Right atrium auricular region (tissue), 2 donors: ENCODE measurements at regions not wholly inside any gene's neighbourhood (a gene's known extent, or its start where the extent isn't known, plus 50 kb on each side); places are given as distances from the start of the nearest gene placed in this dataset.

Experiments
- DNase-seq: peaks from one replicate; pipeline ENCODE4 v3.0.0-alpha.2; 2019; ENCODE audit warnings: low spot score
- H3K27ac ChIP-seq, 2 donors: fragments of 200-600 bp; sonication (generic); 1 replicate in 1 of 2; 2 replicates in 1 of 2; pipeline ENCODE4 v1.5.1; 2016 to 2019
- H3K27me3 ChIP-seq, 2 donors: fragments of 200-600 bp; sonication (generic); one replicate each; pipeline versions ENCODE4 v1.5.1 to v1.6.0; 2017 to 2019
- H3K36me3 ChIP-seq: fragments of 200-600 bp; sonication (generic); one replicate; pipeline ENCODE4 v1.5.1; 2016
- H3K4me1 ChIP-seq, 2 donors: fragments of 200-600 bp; sonication (generic); one replicate each; pipeline versions ENCODE4 v1.5.1 to v1.6.0; 2017 to 2019
- H3K4me3 ChIP-seq, 2 donors: fragments of 200-600 bp; sonication (generic); 1 replicate in 1 of 2; 2 replicates in 1 of 2; pipeline ENCODE4 v1.5.1; 2017 to 2019; ENCODE audit warnings: mild to moderate bottlenecking in 1 of 2, moderate library complexity in 1 of 2
- H3K9me3 ChIP-seq, 2 donors: fragments of 200-600 bp; sonication (generic); one replicate each; pipeline ENCODE4 v1.5.1; 2019
- TF ChIP-seq, protein P1 (sequence below), 2 donors: fragments of 200-600 bp; sonication (generic); IDR thresholded peaks; one replicate each; pipeline ENCODE4 v1.5.1; 2019; ENCODE audit warnings: antibody characterized with exemption in 2 of 2

DNA sequence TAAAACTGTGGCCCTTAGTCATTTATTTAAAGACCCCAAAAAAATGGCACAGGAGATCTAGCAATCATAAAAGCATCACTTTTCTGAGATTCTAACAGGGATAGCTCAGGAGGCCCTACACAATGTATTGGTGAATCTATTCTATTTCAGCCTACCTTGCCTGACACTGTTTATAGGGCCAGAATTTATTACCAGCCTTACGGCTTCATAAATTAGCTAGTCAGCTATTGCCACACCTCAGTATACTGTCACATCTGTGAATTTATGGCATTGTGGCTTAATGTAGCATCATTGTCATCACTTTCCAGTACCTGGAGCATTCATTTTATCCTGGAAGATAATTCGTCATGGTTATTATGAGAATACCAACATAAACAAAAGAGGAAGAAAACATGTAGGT, 121.2 kb upstream of the ERG start:
- no peaks in the 10 kb centered on the region for H3K4me1 ChIP-seq
- DNase-seq, result no peak
- H3K9me3 ChIP-seq, result no peaks in the 10 kb centered on the region
- no peak overlapping the region for H3K4me3 ChIP-seq
- TF ChIP-seq, protein P1, sequence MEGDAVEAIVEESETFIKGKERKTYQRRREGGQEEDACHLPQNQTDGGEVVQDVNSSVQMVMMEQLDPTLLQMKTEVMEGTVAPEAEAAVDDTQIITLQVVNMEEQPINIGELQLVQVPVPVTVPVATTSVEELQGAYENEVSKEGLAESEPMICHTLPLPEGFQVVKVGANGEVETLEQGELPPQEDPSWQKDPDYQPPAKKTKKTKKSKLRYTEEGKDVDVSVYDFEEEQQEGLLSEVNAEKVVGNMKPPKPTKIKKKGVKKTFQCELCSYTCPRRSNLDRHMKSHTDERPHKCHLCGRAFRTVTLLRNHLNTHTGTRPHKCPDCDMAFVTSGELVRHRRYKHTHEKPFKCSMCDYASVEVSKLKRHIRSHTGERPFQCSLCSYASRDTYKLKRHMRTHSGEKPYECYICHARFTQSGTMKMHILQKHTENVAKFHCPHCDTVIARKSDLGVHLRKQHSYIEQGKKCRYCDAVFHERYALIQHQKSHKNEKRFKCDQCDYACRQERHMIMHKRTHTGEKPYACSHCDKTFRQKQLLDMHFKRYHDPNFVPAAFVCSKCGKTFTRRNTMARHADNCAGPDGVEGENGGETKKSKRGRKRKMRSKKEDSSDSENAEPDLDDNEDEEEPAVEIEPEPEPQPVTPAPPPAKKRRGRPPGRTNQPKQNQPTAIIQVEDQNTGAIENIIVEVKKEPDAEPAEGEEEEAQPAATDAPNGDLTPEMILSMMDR (IDR thresholded peaks at IDR 0.05), result no peak
- no peak overlapping the region for H3K27ac ChIP-seq
- no peaks in the 10 kb centered on the region for H3K36me3 ChIP-seq
- H3K27me3 ChIP-seq, result no peaks in the 10 kb centered on the region

DNA sequence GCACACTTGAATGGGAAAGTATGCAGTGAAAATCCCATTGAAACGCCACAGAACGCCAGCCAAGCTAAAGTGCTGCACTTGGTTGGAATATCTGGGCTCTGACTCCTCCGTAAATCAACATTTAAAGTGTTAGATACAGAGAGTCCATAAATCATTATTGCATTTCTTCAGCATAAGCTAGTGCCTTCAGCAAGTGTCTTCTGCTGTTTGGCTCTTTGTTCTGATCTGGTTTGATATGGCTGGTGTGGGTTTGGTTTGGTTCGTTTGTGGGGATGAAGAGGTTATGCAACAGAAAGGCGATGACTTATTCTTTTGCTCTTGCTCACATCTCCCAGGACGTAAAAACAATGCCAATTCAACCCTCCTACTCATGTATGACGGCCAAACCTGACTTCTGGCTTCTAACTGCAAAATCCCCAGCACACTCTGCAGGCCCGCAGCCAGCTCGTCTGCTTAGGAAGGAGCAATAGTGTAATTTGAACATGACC, 121.8 kb upstream of the ERG start:
- no peaks in the 10 kb centered on the region for H3K36me3 ChIP-seq
- no peak overlapping the region for H3K27ac ChIP-seq
- H3K4me1 ChIP-seq, result no peaks in the 10 kb centered on the region
- TF ChIP-seq, protein P1 (IDR thresholded peaks at IDR 0.05), result no peak
- no peak overlapping the region for H3K4me3 ChIP-seq
- H3K27me3 ChIP-seq, result no peaks in the 10 kb centered on the region
- H3K9me3 ChIP-seq, result no peaks in the 10 kb centered on the region
- DNase-seq, result no peak

DNA sequence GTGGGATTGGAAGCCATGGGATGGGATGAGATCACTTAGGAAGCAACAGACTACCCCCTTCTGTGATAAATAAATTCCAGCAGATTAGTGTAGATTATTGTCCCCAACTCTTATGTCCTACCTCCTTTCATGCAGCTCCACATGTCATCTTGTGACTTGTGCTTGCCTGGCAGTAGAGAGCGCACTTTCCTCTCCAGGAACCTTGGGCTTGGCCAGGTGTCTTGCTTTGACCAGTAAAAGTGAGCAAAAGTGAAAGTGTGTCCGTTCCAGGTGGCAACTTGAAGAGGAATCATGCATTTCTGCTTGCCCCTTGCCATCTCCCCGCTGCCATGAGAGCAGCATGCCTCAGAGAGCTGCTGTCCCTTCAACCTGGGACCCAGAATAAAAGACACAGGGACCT, 122.9 kb upstream of the ERG start:
- Histone ChIP-seq H3K4me3 (no peak overlapping the region), H3K27me3 (no peaks in the 10 kb centered on the region), H3K4me1 (no peaks in the 10 kb centered on the region), H3K9me3 (no peaks in the 10 kb centered on the region), H3K27ac (no peak overlapping the region), H3K36me3 (no peaks in the 10 kb centered on the region)
- TF ChIP-seq, protein P1 (IDR thresholded peaks at IDR 0.05), result no peak
- no peak for DNase-seq

DNA sequence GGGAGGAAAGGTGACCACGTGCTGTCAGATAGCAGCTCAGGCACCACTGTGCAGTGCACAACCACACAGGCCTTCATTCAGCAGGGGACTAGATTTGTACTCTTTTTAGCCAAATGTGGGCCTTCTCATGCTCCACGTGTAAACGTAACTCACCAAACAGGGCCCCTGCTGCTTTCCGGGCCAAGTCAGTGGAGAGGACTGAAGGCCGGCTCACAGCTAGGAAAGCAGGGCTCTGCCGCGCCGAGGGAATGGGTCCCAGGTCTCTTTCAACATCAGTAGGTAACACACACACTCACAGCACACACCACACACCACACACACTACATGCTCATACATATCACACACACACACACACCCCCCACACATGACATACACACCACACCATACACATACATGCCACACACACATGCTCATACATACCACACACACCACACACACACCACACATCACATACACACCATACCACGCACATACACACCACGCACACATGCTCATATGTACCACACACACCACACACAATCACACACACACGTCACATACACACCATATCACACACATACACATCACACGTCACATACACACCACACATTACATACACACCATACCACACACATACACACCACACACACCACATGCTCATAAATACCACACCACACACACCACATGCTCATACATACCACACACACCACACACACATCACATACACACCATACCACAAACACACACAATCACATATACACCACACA, 124.0 kb upstream of the ERG start:
- Histone ChIP-seq H3K27ac (no peak overlapping the region), H3K4me1 (no peaks in the 10 kb centered on the region), H3K36me3 (no peaks in the 10 kb centered on the region), H3K9me3 (no peaks in the 10 kb centered on the region), H3K4me3 (no peak overlapping the region), H3K27me3 (no peaks in the 10 kb centered on the region)
- no peak for DNase-seq
- TF ChIP-seq, protein P1 (IDR thresholded peaks at IDR 0.05), result no peak

DNA sequence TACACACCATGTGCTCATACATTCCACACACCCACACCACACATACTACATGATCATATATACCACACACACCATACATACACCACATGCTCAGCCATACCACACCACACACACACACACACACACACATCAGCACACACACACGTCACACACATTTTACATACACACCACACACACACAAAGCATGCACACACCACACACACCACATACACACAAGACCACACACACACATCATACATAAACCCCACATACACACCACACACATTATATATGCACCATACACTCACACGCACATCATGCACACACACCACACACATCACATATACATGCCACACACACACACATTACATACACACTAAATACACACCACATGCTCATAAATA, 124.5 kb upstream of the ERG start:
- DNase-seq, result no peak
- Histone ChIP-seq H3K36me3 (no peaks in the 10 kb centered on the region), H3K9me3 (no peaks in the 10 kb centered on the region), H3K4me3 (no peak overlapping the region), H3K4me1 (no peaks in the 10 kb centered on the region), H3K27me3 (no peaks in the 10 kb centered on the region), H3K27ac (no peak overlapping the region)
- TF ChIP-seq, protein P1 (IDR thresholded peaks at IDR 0.05), result no peak

DNA sequence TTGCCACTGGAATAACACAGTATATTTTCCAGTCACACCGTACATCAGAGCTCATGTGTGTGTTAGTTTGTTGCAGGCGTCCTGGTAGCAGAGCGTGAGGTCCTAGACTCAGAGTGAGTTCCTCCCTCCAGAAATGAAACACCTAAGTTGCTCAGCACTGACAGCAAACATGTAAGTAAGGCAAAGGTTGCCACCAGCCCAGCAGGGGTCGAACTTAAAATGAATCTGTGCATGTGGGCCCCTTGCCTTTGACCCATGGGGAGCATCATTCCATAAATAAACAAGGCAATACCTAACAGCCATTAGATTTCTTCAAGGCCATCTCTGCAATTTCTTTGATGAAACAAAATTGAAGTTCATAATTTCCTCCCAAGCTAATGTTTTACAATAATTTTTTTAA, 125.3 kb upstream of the ERG start:
- H3K36me3 ChIP-seq, result no peaks in the 10 kb centered on the region
- DNase-seq, result no peak

More for the DNA sequence above, 125.3 kb upstream of the ERG start:
- Histone ChIP-seq H3K4me1 (no peaks in the 10 kb centered on the region), H3K9me3 (no peaks in the 10 kb centered on the region), H3K4me3 (no peak overlapping the region), H3K27me3 (no peaks in the 10 kb centered on the region), H3K27ac (no peak overlapping the region)
- TF ChIP-seq, protein P1 (IDR thresholded peaks at IDR 0.05), result no peak
